GM20000 (cell line): ENCODE measurements at regions not wholly inside any gene's neighbourhood (a gene's known extent, or its start where the extent isn't known, plus 50 kb on each side); places are given as distances from the start of the nearest gene placed in this dataset.
A peak's percentile ranks its signal among the peaks of the same experiment; 100 is the strongest.
"Not testable (repeated sequence)": the region's sequence is repeated elsewhere in the genome, so short reads cannot be mapped to it uniquely, and the experiment has no call there.

Experiments
- DNase-seq: peaks from one replicate; pipeline ENCODE4 v3.0.0; 2012; ENCODE audit warnings: low spot score

- DNase-seq: not testable (repeated sequence)
Observed at GRCh38 chr2:89947208-89947815, 1255.8 kb downstream of the RPIA start.

DNA sequence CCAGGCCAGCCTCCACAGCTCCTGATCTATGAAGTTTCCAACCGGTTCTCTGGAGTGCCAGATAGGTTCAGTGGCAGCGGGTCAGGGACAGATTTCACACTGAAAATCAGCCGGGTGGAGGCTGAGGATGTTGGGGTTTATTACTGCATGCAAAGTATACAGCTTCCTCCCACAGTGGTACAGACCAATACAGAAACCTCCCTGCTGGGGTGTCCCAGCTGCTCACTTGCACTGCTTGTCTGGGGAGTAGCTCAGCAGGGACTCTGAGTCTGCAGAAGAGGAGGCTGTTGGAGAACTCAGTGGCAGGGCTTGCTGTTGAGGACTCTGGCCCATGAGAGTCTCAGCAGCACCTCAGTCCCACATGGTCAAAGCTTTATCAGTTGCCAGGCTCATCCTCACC, 1256.6 kb downstream of the RPIA start:
- DNase-seq: not testable (repeated sequence)

DNA sequence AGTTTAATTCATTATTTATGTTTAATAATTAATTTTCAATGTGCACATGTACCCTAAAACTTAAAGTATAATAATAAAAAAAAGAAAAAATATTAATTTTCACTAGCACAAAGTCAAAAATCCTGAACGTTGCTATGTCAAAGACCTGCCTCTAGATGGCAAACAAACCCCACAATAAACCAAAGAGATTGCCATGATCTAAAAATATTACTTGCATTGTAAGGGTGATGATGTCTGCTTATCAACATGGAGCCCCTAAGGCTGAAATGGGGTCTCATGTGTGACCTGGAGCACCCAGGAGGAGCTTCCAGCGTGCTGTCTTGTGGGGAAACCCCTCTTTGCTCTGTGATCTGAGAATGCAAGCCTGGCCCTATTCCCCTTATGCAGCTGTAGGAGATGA, 1259.3 kb downstream of the RPIA start:
- DNase-seq: not testable (repeated sequence)

- DNase-seq: peak; percentile 3
Observed at GRCh38 chr2:89957236-89957635, 1265.8 kb downstream of the RPIA start.

GRCh38 chr2:89959729-89960378, 1268.4 kb downstream of the RPIA start:
- not testable (repeated sequence) for DNase-seq

- DNase-seq: not testable (repeated sequence)
Observed at GRCh38 chr2:89960570-89960969, 1269.1 kb downstream of the RPIA start.

DNA sequence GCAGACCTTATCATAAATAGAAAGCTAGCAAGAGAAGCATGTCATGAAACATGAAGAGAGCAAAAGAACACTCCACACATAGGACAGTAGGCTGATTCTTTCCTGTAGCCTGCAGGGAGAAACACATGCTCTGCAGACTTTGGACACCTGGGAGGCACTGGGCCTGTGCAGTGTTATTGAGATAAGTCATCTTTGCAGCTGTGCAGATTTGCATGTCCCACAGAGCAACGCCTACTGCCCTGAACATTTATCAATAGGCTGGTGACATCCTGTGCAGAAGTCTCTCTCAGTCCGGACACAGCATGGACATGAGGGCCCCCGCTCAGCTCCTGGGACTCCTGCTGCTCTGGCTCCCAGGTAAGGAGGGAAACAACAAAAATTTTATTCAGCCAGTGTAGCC, 1277.1 kb downstream of the RPIA start:
- not testable (repeated sequence) for DNase-seq

GRCh38 chr2:89969190-89969589, 1277.7 kb downstream of the RPIA start:
- not testable (repeated sequence) for DNase-seq

DNA sequence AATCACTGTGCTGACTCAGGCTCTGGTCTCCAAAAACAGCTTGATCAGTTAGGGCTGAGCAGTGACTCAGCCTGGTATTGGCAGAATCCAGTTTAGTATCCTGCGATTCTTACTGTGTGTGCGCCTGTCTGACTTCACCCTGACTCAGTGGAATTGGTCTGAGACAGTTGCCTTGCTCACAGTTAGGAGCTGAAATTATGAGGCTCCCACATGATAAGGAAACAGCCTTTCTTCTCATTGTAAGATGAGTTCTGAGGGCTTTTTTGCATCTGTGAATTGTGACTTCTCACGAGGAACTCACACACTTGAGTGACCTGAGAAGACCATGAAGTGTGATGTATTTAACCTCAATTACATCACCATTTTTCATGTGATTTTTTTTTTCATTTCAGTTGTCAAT, 1282.4 kb downstream of the RPIA start:
- DNase-seq: not testable (repeated sequence)

DNA sequence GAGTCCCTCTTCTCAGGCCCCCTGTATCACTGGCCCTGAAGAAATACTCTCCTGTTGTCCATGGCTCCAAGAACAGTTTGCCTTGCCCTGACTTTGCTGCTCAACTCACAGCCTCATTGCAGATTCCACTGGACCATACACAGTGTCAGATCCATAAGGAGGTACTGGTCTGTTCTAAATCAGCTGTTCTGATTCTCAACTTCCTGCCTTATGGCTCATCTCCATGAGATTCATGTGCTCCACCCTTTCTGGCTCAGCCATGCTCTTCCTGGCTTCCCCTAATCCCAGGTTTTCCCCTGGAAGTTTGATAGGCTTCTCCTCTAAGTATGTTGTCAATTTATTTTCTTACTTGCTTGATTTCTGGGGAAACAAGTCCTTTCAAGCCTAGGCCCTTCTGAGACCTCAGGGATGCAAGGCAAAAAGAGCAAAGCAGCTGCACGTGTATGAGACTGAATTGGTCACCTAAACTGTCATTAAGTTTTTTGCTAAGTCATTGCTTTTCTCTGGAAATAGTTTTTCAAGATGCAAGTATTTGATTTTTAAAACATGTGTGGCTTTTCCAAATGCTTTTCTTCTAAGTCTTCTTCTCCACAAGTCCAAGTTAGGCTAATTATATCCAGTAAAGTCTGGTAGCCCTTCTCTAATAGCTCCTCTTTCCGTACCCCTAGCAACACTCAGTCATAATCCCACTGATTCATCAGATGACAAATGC, 1288.5 kb downstream of the RPIA start:
- not testable (repeated sequence) for DNase-seq

DNA sequence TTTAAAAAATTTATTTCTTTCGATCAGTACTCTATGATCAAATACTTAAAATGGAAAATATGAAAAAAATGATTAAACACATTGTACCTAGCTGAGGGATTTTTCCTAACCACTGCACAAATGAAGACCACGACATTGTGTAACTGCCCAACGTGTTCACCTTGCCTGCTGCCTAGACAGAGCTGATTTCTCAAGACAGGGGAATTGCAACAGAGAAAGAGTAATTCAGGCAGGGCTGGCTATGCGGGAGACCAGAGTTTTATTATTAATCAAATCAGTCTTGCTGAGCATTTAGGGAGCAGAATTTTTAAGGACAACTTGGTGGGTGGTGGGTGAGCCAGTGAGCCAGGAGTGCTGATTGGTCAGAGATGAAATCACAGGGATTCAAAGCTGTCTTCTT, 1290.8 kb downstream of the RPIA start:
- not testable (repeated sequence) for DNase-seq

- DNase-seq: not testable (repeated sequence)
Observed at GRCh38 chr2:89985650-89986049, 1294.2 kb downstream of the RPIA start.

DNA sequence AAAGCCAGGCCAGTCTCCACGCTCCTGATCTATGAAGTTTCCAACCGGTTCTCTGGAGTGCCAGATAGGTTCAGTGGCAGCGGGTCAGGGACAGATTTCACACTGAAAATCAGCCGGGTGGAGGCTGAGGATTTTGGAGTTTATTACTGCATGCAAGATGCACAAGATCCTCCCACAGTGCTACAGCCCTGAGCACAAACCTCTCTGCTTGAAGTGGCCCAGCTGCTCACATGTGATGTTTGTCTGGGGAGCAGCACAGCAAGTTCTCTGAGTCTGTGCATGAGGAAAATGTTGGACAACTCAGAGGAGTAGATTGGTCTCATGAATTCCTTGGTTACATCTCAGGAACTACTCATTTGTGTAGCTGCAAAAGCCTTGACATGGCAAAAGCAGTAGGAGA, 1295.1 kb downstream of the RPIA start:
- DNase-seq: not testable (repeated sequence)

DNA sequence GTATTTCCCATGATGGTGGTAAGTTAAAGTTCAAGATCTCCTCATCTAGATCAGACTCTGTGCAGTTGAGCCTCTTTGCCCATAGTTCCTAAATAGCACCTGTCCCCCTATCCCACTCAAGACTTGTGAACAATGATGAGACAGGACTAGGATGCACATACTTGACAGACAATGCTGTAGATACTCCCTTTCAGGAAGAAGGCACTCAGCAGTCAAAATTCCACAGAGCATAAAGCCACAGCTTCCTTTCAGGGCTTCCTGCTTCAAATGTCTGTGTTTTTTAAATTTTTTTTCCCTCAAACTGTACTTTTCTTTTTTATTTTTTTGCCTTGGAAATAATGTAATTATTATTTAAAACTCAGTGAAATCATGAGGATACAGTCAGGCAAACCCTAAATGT, 1305.3 kb downstream of the RPIA start:
- not testable (repeated sequence) for DNase-seq

GRCh38 chr2:90004553-90004952, 1313.1 kb downstream of the RPIA start:
- DNase-seq: not testable (repeated sequence)

DNA sequence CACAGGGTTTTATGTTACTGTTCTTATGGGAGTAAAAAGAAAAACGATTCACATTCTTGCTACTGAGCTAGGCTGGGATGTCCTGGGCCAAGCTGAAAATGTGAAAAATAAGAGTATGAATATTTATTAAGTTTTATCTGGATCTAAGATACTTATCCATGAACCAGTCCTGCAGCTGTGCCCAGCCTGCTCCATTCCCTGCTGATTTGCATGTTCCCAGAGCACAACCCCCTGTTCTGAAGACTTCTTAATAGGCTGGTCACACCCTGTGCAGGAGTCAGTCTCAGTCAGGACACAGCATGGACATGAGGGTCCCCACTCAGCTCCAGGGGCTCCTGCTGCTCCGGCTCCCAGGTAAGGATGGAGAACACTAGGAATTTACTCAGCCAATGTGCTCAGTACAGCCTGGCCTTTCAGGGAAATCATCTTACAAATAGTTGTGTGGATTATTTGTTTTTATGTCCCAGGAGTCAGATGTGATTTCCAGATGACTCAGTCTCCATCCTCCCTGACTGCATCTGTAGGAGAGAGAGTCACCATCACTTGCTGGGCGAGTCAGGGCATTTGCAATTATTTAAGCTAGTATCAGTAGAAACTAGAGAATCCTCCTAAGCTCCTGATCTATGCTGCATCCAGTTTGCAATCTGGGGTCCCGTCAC, 1319.1 kb downstream of the RPIA start:
- DNase-seq: not testable (repeated sequence)

- DNase-seq: not testable (repeated sequence)
Observed at GRCh38 chr2:90011101-90011443, 1319.6 kb downstream of the RPIA start.

GRCh38 chr2:90019908-90020307, 1328.4 kb downstream of the RPIA start:
- DNase-seq: not testable (repeated sequence)

GRCh38 chr2:90021234-90021633, 1329.8 kb downstream of the RPIA start:
- not testable (repeated sequence) for DNase-seq

GRCh38 chr2:90027231-90027643, 1335.8 kb downstream of the RPIA start:
- not testable (repeated sequence) for DNase-seq

GRCh38 chr2:90028381-90029079, 1337.1 kb downstream of the RPIA start:
- DNase-seq: not testable (repeated sequence)

DNA sequence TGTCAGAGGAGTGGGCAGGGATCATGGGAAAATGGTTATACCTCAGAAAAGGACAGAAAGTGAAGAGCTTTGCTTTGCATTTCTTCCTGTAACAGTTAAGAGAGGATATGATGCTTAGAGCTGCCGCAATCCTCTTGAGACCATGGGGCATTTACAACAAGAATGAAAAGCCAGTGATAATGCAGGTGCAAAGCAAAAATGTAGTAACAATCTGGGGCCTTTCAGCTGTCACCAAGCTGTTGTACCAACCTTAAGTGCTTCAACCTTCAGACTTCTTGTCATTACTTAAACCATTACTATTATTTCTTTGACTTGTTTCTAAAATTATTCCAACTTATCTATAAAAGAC, 1337.6 kb downstream of the RPIA start:
- not testable (repeated sequence) for DNase-seq
